ENCODE measurements at regions not wholly inside any gene's neighbourhood (a gene's known extent, or its start where the extent isn't known, plus 50 kb on each side); places are given as distances from the start of the nearest gene placed in this dataset.
"Not testable (repeated sequence)": the region's sequence is repeated elsewhere in the genome, so short reads cannot be mapped to it uniquely, and the experiment has no call there.

DNA sequence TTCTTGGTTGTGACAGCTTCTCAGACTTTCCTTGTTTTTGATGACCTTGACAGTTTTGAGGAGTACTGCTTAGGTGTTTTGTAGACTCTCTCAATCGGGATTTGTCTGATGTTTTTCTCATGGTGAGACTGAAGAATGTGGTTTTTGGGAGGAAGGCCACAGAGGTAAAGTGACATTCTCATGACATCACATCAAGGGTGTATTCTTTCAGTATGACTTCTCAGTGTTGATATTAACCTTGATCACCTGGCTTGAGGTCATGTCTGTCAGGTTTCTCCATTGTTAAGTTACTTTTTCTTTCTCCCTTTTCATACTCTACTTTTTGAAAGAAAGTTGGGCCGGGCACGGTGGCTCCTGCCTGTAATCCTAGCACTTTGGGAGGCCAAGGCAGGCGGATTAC, 269.9 kb downstream of the ZNF37A start:
- not testable (repeated sequence) for DNase-seq

DNA sequence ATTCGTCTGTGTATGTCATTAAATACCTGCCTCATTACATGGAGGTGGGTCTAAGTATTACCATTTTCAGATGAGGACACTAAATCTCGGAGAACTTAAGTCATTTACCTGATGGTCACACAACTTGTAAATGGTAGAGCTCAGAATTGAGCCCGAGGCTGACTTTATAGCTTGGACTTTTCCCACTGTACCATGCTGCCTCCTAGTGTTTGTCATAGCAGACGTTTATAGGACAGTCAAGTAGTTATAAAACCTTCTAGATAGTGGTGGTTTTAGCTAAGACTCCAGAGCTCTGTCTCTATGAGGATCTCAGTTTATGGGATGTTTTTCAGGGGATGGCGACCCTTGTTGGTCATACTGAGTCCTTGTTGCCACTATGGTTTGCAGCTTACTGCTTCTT, 271.8 kb downstream of the ZNF37A start:
- peak; percentile 21 for DNase-seq

DNA sequence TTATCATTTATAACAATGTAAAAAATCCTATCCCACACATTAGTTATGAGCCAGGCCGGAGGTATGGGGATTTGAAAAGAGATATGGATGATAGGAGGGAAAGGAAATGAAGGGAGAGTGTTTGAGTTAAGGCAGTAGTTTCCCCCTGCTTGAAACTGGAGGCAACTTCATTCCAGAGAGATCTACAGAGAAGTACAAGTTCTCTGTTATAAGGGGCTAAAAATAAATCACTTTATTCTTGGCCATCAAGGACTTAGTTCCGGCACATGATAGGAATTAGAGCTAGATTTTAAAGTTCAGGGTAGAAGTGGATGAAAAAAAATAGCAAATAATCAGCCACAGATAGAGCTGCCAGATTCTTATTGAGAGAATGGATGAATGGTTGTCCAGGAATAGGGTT, 289.7 kb downstream of the ZNF37A start:
- not testable (repeated sequence) for DNase-seq

- not testable (repeated sequence) for DNase-seq
Measured at GRCh38 chr10:38386869-38387268, 292.7 kb downstream of the ZNF37A start.

DNA sequence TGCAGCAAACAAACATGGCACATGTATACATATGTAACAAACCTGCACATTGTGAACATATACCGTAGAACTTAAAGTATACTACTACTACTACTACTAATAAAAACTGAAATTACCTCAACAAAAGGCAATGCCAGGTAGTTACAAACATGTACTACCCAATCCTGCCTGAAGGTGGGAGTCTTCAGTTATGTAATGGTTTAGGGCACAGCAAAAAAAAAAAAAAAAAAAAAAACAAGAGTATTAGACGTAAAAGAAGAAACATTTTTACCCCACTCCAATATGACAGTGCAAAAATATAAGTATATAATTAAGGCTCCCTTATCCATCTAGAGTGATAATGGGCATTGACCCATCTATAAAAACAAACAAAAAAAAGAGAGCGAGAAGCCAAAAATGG, 296.6 kb downstream of the ZNF37A start:
- peak; percentile 3 for DNase-seq

- DNase-seq: peak; percentile 62
Measured at GRCh38 chr10:38395465-38395864, 301.3 kb downstream of the ZNF37A start.

GRCh38 chr10:38396178-38396954, 302.2 kb downstream of the ZNF37A start:
- DNase-seq: not testable (repeated sequence)

DNA sequence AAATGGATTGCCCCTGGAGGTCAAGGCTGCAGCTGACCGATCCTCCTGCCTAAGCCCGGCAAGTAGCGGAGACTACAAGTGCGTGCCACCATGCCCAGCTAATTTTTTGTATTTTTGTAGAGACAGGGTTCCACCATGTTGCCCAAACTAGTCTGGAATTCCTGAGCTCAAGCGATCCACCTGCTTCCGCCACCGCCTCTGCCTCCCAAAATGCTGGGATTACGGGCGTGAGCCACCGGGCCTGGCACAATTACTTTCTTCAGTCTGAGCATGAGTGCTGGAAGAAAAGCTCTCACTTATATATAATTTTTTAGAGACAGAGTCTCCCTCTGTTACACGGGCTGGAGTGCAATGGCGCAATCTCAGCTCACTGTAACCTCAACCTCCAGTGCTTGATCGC, 307.4 kb downstream of the ZNF37A start:
- DNase-seq: not testable (repeated sequence)

DNA sequence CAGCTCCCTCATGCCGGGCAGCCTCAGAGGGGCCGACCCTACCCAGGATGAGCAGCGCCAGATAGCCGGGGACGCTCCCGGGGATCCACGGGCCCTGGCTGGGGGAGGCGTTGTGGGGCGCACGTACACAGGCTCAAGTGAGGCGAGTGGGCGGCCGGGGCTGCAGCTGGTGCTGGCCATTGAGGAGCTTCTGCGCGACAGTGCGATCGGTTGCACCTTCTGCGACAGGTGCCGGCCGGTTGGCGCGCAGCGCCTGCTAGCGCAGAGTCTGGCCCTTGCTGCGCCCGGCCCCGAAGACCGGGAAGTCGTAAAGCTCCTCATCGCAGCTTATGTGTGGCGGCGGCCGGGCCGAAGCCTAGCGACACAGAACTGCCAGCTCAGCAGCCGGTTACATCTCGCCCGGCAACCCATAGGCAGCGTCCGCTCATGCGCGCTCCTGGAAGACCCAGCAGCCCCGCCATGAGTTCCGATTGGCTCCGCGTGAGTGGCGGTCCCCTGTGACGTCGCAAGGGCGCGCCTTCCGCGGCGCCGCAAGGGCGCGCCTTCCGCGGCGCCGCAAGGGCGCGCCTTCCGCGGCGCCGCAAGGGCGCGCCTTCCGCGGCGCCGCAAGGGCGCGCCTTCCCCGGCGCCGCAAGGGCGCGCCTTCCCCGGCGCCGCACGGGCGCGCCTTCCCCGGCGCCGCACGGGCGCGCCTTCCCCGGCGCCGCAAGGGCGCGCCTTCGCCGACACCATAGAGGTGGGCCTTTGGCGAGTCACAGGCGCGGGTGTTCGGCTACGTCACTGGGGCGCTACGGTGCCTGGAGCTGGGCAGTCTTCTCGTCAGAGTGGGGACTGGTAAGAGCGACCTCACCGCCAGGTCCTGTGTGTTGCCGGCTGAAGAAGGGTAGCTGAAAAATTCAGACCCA, 308.6 kb downstream of the ZNF37A start:
- peak; percentile 95 for DNase-seq

DNA sequence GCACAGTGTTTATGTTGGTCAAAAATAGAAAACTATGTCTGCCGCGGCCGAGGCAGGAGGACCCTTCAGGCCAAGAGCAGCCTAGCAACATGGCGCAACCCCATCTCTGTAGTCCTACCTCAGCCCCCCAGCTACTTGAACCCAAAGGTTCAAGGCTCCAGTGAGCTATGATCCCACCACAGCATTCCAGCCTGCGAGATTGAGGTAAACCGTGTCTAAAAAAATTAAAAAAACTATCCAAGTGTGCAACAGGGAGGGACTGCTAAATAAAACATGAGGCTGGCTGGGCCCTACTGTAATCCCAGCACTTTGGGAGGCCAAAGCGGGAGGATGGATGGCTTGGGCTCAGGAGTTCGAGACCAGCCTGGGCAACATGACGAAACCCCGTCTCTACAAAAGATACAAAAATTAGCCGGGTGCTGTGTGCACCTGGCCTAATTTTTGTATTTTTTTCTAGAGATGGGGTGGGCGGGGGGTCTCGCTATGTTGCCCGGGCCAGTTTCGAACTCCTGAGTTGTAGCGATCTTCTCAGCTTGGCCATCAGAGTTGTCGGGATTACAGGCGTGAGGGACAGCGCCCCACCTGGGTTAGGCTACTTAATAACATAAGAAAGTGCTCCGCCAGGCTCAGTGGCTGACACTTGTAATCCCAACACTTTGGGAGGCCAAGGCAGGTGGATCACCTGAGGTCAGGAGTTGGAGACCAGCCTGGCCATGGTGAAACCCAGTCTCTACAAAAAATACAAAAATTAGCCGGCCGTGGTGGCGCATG, 309.4 kb downstream of the ZNF37A start:
- peak; percentile 9 for DNase-seq

- peak; percentile 24 for DNase-seq
Measured at GRCh38 chr10:38423634-38424033, 329.5 kb downstream of the ZNF37A start.

DNA sequence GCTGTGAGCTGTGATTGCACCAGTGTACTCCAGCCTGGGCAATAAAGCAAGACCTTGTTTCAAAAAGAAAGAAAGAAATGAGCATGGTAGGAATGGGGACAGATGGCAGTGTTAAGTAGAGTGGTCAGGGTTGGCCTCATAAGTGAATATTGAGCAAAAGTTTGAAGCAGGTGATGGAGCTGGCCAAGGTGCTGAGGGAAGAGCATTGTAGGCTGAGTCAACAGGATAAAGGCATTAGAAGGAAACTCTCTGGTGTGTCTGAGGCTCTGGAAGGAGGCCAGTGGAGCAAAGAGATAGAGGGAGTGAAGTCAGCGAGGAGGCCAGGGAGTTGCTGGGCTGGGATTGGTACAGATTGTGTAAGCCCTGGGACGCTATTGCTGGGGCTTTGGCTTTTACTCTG, 336.1 kb downstream of the ZNF37A start:
- DNase-seq: not testable (repeated sequence)

DNA sequence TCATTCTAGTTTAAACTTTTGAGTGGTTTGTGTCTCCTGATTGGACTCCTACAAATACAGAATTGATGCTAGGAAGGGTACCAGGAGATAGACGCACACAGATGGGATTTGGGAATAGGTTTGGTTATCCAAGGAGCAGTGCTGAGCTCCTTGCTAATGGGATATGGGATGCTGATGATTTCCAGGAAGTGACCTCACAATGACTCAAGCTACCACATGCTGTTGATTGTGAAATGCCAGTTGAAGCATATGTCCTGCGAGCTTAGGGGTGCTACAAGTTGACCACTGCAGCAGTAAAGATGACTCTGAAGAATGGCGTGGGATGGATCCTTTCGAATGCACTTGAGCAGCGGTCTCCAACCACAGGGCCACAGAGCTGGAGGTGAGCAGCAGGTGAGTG, 343.2 kb downstream of the ZNF37A start:
- not testable (repeated sequence) for DNase-seq

DNA sequence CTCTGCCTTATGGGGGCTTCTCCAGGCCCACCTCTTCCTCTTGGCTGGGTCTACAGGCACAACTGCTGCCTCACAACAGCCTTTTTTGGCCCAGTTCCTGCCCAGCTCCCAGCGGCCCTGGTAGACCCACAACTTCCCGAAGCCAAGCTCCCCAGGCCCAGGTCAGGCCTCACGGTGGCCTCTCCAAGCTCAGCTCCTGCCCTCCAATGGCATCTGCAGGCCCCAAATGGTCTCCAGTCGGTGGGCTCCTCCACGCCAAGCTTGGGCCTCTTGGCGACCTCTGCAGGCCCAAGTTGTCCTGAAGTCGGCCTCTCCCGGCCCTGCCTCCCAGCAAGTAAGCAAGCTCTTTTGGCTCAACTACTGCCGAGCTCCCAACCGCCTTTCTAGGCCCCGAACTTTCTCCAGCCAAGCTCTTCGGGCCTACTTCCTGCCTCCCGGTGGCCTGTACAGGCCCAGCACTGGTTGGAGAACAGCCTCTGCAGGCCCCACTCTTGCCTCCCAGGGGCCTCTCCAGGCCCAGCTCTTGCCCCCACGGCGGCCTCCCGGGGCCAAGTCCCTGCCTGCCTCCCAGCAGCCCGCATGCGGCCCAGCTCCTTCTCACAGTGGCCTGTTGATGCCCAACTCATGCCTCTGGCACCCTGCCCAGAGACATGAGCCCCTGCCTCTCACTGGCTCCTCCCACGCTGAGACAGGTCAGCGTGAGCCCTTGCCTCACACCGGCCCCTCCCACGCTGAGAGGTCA, 354.6 kb downstream of the ZNF37A start:
- DNase-seq: not testable (repeated sequence)

DNA sequence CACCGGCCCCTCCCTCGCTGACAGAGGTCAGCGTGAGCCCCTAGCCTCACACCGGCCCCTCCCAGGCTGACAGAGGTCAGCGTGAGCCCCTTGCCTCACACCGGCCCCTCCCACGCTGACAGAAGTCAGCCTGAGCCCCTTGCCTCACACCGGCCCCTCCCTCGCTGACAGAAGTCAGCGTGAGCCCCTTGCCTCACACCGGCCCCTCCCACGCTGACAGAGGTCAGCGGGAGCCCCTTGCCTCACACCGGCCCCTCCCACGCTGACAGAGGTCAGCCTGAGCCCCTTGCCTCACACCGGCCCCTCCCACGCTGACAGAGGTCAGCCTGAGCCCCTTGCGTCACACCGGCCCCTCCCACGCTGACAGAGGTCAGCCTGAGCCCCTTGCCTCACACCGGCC, 355.5 kb downstream of the ZNF37A start:
- DNase-seq: not testable (repeated sequence)

DNA sequence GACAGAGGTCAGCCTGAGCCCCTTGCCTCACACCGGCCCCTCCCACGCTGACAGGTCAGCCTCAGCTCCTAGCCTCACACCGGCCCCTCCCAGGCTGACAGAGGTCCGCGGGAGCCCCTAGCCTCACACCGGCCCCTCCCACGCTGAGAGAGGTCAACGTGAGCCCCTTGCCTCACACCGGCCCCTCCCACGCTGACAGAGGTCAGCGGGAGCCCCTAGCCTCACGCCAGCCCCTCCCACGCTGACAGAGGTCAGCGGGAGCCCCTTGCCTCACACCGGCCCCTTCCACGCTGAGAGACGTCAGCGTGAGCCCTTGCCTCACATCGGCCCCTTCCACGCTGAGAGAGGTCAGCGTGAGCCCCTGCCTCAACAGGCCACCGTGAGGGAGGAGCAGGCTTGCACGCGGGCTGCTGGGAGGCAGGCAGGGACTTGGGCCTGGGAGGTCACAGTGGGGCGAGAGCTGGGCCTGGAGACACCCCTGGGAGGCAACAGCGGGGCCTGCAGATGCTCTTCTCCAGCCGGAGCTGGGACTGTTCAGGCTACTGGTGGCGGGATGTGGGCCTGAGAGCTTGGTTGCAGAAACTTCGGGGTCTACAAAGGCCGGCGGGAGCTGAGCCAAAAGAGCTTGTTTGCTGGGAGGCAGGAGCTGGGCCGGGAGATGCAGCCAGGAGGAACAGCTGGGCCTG, 356.4 kb downstream of the ZNF37A start:
- not testable (repeated sequence) for DNase-seq

GRCh38 chr10:38451306-38451967, 357.3 kb downstream of the ZNF37A start:
- DNase-seq: not testable (repeated sequence)
